ENCODE measurements at regions not wholly inside any gene's neighbourhood (a gene's known extent, or its start where the extent isn't known, plus 50 kb on each side); places are given as distances from the start of the nearest gene placed in this dataset.

- no peaks in the 10 kb centered on the region for H3K27me3 ChIP-seq (replicated peaks; ENCODE audit: control insufficient read depth, insufficient read depth, low read length)
- POLR2A ChIA-PET = no interaction called here
- Mint-ChIP-seq H3K9me3 (ENCODE audit: unreplicated experiment) (no peaks in the 10 kb centered on the region), H3K4me1 (ENCODE audit: low read depth, unreplicated experiment) (no peaks in the 10 kb centered on the region), H3K27ac (ENCODE audit: unreplicated experiment) (no peak overlapping the region), H3K36me3 (ENCODE audit: insufficient read depth, unreplicated experiment) (no peaks in the 10 kb centered on the region), H3K4me3 (ENCODE audit: unreplicated experiment) (no peak overlapping the region), H3K27me3 (ENCODE audit: insufficient read depth, unreplicated experiment) (no peaks in the 10 kb centered on the region)
- no peaks in the 10 kb centered on the region for H3K4me1 ChIP-seq
- no peaks in the 10 kb centered on the region for H3K9me3 ChIP-seq
- TF ChIP-seq, protein P1, sequence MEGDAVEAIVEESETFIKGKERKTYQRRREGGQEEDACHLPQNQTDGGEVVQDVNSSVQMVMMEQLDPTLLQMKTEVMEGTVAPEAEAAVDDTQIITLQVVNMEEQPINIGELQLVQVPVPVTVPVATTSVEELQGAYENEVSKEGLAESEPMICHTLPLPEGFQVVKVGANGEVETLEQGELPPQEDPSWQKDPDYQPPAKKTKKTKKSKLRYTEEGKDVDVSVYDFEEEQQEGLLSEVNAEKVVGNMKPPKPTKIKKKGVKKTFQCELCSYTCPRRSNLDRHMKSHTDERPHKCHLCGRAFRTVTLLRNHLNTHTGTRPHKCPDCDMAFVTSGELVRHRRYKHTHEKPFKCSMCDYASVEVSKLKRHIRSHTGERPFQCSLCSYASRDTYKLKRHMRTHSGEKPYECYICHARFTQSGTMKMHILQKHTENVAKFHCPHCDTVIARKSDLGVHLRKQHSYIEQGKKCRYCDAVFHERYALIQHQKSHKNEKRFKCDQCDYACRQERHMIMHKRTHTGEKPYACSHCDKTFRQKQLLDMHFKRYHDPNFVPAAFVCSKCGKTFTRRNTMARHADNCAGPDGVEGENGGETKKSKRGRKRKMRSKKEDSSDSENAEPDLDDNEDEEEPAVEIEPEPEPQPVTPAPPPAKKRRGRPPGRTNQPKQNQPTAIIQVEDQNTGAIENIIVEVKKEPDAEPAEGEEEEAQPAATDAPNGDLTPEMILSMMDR (IDR thresholded peaks at IDR 0.05; ENCODE audit: insufficient read depth in 1 of 2, low read depth in 1 of 2, low read length in 1 of 2, severe bottlenecking in 1 of 2, unreplicated experiment in 1 of 2) = no peak
- intact Hi-C loops (cut with micrococcal nuclease; ENCODE audit: unreplicated experiment) = no loop called here
- H3K36me3 ChIP-seq (ENCODE audit: control insufficient read depth, insufficient read depth, low read length) = no peaks in the 10 kb centered on the region
- no TSS peak for BruUV-seq (replicated peaks)
- DNase-seq = no peak
- CTCF ChIA-PET = no interaction called here
- H3K4me3 ChIP-seq (ENCODE audit: low read depth, low read length) = no peak overlapping the region
Measured at GRCh38 chr9:24460781-24461180, 84.9 kb downstream of the IZUMO3 start.

GRCh38 chr9:24459953-24460352 is 85.7 kb downstream of the IZUMO3 start:
- H3K36me3 ChIP-seq (ENCODE audit: control insufficient read depth, insufficient read depth, low read length) = no peaks in the 10 kb centered on the region
- ChIA-PET CTCF (no interaction called here), POLR2A (no interaction called here)
- intact Hi-C loops (cut with micrococcal nuclease; ENCODE audit: unreplicated experiment) = no loop called here
- no peaks in the 10 kb centered on the region for H3K4me1 ChIP-seq
- no peak for DNase-seq
- TF ChIP-seq, protein P1 (IDR thresholded peaks at IDR 0.05; ENCODE audit: insufficient read depth in 1 of 2, low read depth in 1 of 2, low read length in 1 of 2, severe bottlenecking in 1 of 2, unreplicated experiment in 1 of 2) = no peak
- H3K9me3 ChIP-seq = no peaks in the 10 kb centered on the region
- Mint-ChIP-seq H3K27me3 (ENCODE audit: insufficient read depth, unreplicated experiment) (no peaks in the 10 kb centered on the region), H3K4me3 (ENCODE audit: unreplicated experiment) (no peak overlapping the region), H3K9me3 (ENCODE audit: unreplicated experiment) (no peaks in the 10 kb centered on the region), H3K4me1 (ENCODE audit: low read depth, unreplicated experiment) (no peaks in the 10 kb centered on the region), H3K27ac (ENCODE audit: unreplicated experiment) (no peak overlapping the region), H3K36me3 (ENCODE audit: insufficient read depth, unreplicated experiment) (no peaks in the 10 kb centered on the region)
- no peak overlapping the region for H3K4me3 ChIP-seq (ENCODE audit: low read depth, low read length)
- BruUV-seq (replicated peaks) = no TSS peak
- H3K27me3 ChIP-seq (replicated peaks; ENCODE audit: control insufficient read depth, insufficient read depth, low read length) = no peaks in the 10 kb centered on the region

GRCh38 chr9:24451346-24451745 is 94.4 kb downstream of the IZUMO3 start:
- no peaks in the 10 kb centered on the region for H3K4me1 Mint-ChIP-seq (ENCODE audit: low read depth, unreplicated experiment)
- no peak for DNase-seq
- Histone ChIP-seq H3K4me1 (no peaks in the 10 kb centered on the region), H3K27me3 (replicated peaks; ENCODE audit: control insufficient read depth, insufficient read depth, low read length) (no peaks in the 10 kb centered on the region), H3K36me3 (ENCODE audit: control insufficient read depth, insufficient read depth, low read length) (no peaks in the 10 kb centered on the region), H3K4me3 (ENCODE audit: low read depth, low read length) (no peak overlapping the region), H3K9me3 (no peaks in the 10 kb centered on the region)
- TF ChIP-seq, protein P1 (IDR thresholded peaks at IDR 0.05; ENCODE audit: insufficient read depth in 1 of 2, low read depth in 1 of 2, low read length in 1 of 2, severe bottlenecking in 1 of 2, unreplicated experiment in 1 of 2) = no peak
- H3K4me3 Mint-ChIP-seq (ENCODE audit: unreplicated experiment) = no peak overlapping the region
- no TSS peak for BruUV-seq (replicated peaks)
- H3K27me3 Mint-ChIP-seq (ENCODE audit: insufficient read depth, unreplicated experiment) = no peaks in the 10 kb centered on the region
- intact Hi-C loops (cut with micrococcal nuclease; ENCODE audit: unreplicated experiment) = no loop called here
- no peaks in the 10 kb centered on the region for H3K36me3 Mint-ChIP-seq (ENCODE audit: insufficient read depth, unreplicated experiment)
- no peak overlapping the region for H3K27ac Mint-ChIP-seq (ENCODE audit: unreplicated experiment)
- H3K9me3 Mint-ChIP-seq (ENCODE audit: unreplicated experiment) = no peaks in the 10 kb centered on the region
- ChIA-PET POLR2A (no interaction called here), CTCF (no interaction called here)

Data from Caco-2 (cell line).